Activated T-helper 1 cell treated with anti-CD3 and anti-CD28 coated beads, Interleukin-12 subunit alpha, Interleukin-12 subunit beta, Interleukin-2, Interleukin-4 antibody, amounts not matched to agents 30 ng/mL and 10 ng/mL and 1 ng/mL, durations not matched to agents 14 hours and 24 hours and 36 hours (primary cell): ENCODE measurements at regions not wholly inside any gene's neighbourhood (a gene's known extent, or its start where the extent isn't known, plus 50 kb on each side); places are given as distances from the start of the nearest gene placed in this dataset.

ENCODE experiments used
- DNase-seq: peaks from one replicate; pipeline ENCODE4 v3.0.0; 2021; ENCODE audit warnings: low spot score
- H3K27ac Mint-ChIP-seq: one replicate; pipeline ENCODE4 v1.8.0; 2021; ENCODE audit warnings: mild to moderate bottlenecking, mixed read lengths
- H3K27me3 Mint-ChIP-seq: one replicate; pipeline ENCODE4 v1.8.0; 2022; ENCODE audit warnings: mild to moderate bottlenecking, moderate library complexity, mixed read lengths; ENCODE audit not compliant: insufficient read depth
- H3K36me3 Mint-ChIP-seq: one replicate; pipeline ENCODE4 v1.8.0; 2021; ENCODE audit warnings: low read depth, mixed read lengths
- H3K4me1 Mint-ChIP-seq: one replicate; pipeline ENCODE4 v1.8.0; 2021; ENCODE audit warnings: low read depth, mixed read lengths
- H3K4me3 Mint-ChIP-seq: one replicate; pipeline ENCODE4 v1.8.0; 2021; ENCODE audit warnings: mild to moderate bottlenecking, moderate library complexity, mixed read lengths
- H3K9me3 Mint-ChIP-seq: one replicate; pipeline ENCODE4 v1.8.0; 2021; ENCODE audit warnings: mixed read lengths
- intact Hi-C: fragments of 100-400 bp; cut with micrococcal nuclease; formaldehyde crosslinking; loops from one replicate; pipeline ENCODE4 v1.15.1; 2024

- Mint-ChIP-seq H3K4me1 (no peaks in the 10 kb centered on the region), H3K9me3 (peaks cover 13% of the 10 kb centered on the region), H3K36me3 (no peaks in the 10 kb centered on the region), H3K4me3 (no peak overlapping the region), H3K27ac (no peak overlapping the region), H3K27me3 (no peaks in the 10 kb centered on the region)
- intact Hi-C loops = no loop called here
- DNase-seq = no peak
Observed at GRCh38 chr19:29387586-29387985, 138.2 kb upstream of the VSTM2B start.

DNA sequence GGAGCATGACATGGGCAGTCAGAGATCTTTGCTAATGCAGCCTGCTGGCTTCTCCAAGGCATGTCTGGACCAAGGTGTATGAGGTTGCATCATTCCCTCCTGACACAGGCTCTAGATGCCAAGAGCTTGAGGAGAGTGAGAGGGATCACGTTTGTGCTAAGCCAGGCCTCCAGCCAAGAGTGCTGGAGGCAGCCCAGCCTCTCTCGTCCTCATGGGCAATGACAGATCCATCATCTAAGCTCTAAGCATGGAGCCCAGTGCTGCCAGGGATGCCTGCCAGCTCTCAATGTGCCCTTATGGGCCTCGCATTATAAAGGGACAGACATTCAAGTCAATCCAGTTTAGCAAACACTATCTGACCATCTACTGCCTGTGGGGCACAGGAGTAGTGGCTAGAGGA, 136.3 kb upstream of the VSTM2B start:
- Mint-ChIP-seq H3K4me1 (no peaks in the 10 kb centered on the region), H3K4me3 (no peak overlapping the region), H3K27ac (no peak overlapping the region), H3K36me3 (no peaks in the 10 kb centered on the region), H3K9me3 (peaks cover 13% of the 10 kb centered on the region), H3K27me3 (no peaks in the 10 kb centered on the region)
- DNase-seq = no peak
- intact Hi-C loops = no loop called here

DNA sequence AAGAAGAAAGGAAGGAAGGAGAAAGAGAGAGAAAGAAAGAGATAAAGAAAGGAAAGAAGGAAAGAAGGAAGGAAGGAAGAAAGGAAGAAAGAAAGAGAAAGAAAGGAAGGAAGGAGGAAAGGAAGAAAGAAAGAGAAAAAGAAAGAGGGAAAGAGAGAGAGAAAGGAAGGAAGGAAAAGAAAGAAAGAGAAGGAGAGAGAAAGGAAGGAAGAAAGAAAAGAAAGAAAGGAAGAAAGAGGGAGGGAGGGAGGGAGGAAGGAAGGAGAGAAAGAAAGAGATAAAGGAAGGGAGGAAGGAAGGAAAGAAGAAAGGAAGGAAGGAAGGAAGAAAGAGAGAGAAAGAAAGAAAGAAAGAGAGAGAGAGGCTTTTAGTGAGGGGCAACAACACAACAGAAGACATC, 135.1 kb upstream of the VSTM2B start:
- Mint-ChIP-seq H3K27me3 (no peaks in the 10 kb centered on the region), H3K4me1 (no peaks in the 10 kb centered on the region), H3K27ac (no peak overlapping the region), H3K4me3 (no peak overlapping the region), H3K9me3 (peaks cover 13% of the 10 kb centered on the region), H3K36me3 (no peaks in the 10 kb centered on the region)
- DNase-seq = no peak
- intact Hi-C loops = no loop called here

- DNase-seq = no peak
- H3K36me3 Mint-ChIP-seq = no peaks in the 10 kb centered on the region
- intact Hi-C loops = no loop called here
Observed at GRCh38 chr19:29393915-29394460, 131.8 kb upstream of the VSTM2B start.

GRCh38 chr19:29395111-29395733, 130.6 kb upstream of the VSTM2B start:
- Mint-ChIP-seq H3K36me3 (no peaks in the 10 kb centered on the region), H3K27me3 (peaks cover 2% of the 10 kb centered on the region), H3K4me1 (no peaks in the 10 kb centered on the region), H3K9me3 (peaks cover 9% of the 10 kb centered on the region), H3K4me3 (no peak overlapping the region), H3K27ac (no peak overlapping the region)
- DNase-seq = no peak
- intact Hi-C loops = no loop called here

More at GRCh38 chr19:29393915-29394460, 131.8 kb upstream of the VSTM2B start:
- Mint-ChIP-seq H3K27ac (no peak overlapping the region), H3K4me3 (no peak overlapping the region), H3K4me1 (no peaks in the 10 kb centered on the region), H3K27me3 (peaks cover 2% of the 10 kb centered on the region), H3K9me3 (peaks cover 9% of the 10 kb centered on the region)

DNA sequence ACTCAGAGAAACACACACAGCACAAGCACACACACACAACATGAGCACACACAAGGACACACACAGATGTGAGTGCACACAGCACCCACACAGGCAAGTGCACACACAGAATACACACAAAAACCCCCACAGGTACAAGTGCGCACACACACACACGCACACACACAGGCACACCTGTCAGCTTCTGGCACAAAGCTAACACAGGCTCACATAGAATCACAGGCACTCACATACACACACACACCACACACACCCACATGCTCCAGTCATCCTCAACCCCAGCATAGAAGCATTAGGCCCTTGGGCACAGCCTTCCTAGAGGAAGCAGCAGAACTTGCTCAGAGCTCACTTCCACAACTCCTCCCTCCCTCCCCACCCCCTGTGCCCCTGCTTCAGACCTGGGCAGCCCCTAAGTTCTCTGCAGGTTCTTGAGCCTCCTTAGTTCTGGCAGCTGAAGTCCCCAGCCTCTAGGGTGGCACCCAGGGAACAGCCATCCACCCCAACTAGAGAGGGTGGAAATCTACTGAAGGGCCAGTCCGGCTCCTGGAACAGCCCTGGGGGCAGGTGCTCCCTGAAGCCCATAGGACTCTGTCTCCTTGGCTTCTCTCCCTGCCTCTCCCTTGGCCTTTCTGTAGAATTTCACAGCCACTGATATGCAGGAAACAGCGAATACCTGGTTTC, 129.9 kb upstream of the VSTM2B start:
- Mint-ChIP-seq H3K36me3 (no peaks in the 10 kb centered on the region), H3K27me3 (peaks cover 2% of the 10 kb centered on the region), H3K9me3 (peaks cover 9% of the 10 kb centered on the region), H3K4me1 (no peaks in the 10 kb centered on the region), H3K4me3 (no peak overlapping the region), H3K27ac (no peak overlapping the region)
- DNase-seq = no peak
- intact Hi-C loops = no loop called here

DNA sequence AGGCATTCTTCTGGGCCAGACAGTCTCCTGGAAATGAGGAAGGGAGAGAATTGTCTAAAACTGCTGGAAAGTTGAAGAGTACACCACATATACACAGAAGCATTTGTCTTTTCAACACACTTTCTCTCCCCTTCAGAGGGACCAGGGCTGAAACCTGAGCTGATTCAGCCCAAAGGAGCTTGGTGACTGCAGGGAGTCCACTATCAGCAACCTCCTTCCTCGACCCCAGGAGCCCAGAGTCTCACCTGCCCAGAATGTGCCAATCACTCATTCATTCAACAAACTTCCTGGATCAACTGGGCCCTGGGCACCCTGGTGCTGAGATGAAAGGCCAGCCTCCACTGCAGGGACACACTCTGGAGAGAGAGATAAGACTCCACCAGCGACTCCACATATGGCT, 128.9 kb upstream of the VSTM2B start:
- H3K4me3 Mint-ChIP-seq = no peak overlapping the region
- no peaks in the 10 kb centered on the region for H3K4me1 Mint-ChIP-seq
- H3K9me3 Mint-ChIP-seq = peaks cover under 1% of the 10 kb centered on the region
- no peak for DNase-seq
- H3K36me3 Mint-ChIP-seq = no peaks in the 10 kb centered on the region
- no peak overlapping the region for H3K27ac Mint-ChIP-seq
- H3K27me3 Mint-ChIP-seq = peaks cover 2% of the 10 kb centered on the region
- intact Hi-C loops = no loop called here

DNA sequence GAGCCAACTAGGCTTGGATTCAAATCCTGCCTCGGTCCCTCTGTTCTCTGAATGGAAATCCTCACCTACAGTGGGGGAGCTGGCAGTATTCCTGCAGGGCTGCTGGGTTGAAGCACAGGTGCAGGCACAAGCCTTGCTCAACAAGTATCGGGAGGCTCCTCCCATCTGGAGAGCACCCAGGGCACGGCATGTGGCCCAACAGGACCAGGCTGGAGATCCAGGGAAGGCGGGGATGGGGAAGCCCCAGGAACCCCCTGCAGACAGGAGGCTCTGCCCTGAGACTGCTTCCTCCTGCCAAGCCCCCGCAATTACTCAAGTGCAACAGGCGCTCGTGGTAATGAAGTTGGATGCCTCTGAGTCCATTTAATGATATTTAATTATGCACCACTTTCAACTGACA, 128.0 kb upstream of the VSTM2B start:
- Mint-ChIP-seq H3K4me3 (no peak overlapping the region), H3K27ac (no peak overlapping the region), H3K36me3 (no peaks in the 10 kb centered on the region), H3K9me3 (no peaks in the 10 kb centered on the region), H3K27me3 (peaks cover 2% of the 10 kb centered on the region), H3K4me1 (no peaks in the 10 kb centered on the region)
- DNase-seq = no peak
- intact Hi-C loops = no loop called here

DNA sequence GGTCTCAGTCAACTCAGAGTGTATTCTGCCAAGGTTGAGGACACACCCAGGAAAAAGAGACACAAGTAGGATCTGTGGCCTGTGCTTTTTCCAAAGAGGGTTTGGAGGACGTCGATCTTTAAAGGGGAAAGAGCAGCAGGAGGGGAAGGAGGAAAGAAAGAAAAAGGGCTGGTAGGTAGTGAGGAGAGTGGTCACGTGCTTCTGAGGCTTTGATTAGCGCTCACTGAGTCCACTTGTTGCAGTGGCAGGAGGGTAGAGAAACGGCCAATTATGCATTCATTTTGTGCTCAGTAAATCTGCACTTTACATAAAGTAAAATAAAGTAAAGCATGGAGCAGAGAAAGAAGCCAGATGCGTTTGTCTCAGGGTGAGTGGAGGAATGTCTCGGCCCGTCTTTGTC, 126.0 kb upstream of the VSTM2B start:
- peaks cover 2% of the 10 kb centered on the region for H3K27me3 Mint-ChIP-seq
- no peaks in the 10 kb centered on the region for H3K36me3 Mint-ChIP-seq
- intact Hi-C loops = no loop called here
- H3K4me1 Mint-ChIP-seq = no peaks in the 10 kb centered on the region
- no peak overlapping the region for H3K4me3 Mint-ChIP-seq
- DNase-seq = no peak
- no peak overlapping the region for H3K27ac Mint-ChIP-seq
- H3K9me3 Mint-ChIP-seq = no peaks in the 10 kb centered on the region

GRCh38 chr19:29400917-29401711, 124.7 kb upstream of the VSTM2B start:
- Mint-ChIP-seq H3K4me1 (no peaks in the 10 kb centered on the region), H3K27ac (no peak overlapping the region), H3K4me3 (no peak overlapping the region), H3K36me3 (no peaks in the 10 kb centered on the region), H3K27me3 (peaks cover 2% of the 10 kb centered on the region), H3K9me3 (no peaks in the 10 kb centered on the region)
- DNase-seq = no peak
- intact Hi-C loops = no loop called here

GRCh38 chr19:29401712-29402421, 123.9 kb upstream of the VSTM2B start:
- peaks cover 2% of the 10 kb centered on the region for H3K27me3 Mint-ChIP-seq
- no peak overlapping the region for H3K27ac Mint-ChIP-seq
- H3K36me3 Mint-ChIP-seq = no peaks in the 10 kb centered on the region
- intact Hi-C loops = no loop called here
- no peak overlapping the region for H3K4me3 Mint-ChIP-seq
- no peaks in the 10 kb centered on the region for H3K9me3 Mint-ChIP-seq
- no peak for DNase-seq
- no peaks in the 10 kb centered on the region for H3K4me1 Mint-ChIP-seq

DNA sequence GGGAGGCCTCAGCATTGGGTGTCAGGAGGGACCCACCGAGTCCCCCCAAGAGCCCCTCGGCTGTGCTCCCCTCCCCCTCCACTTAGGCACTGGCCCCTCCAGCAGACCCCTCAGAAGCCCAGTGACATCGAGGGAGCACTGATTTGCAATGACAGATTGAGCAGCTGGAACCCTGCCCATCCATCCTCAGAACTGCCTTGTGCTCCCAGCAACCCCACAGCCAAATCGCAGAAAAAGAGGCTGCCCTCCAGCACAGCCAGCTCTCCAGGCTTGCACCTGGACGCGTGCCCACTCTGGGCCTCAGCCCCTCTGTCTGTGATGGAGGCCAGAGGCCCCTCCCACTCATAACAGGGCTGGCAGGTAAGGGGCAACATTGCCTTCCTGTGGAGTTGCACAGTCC, 123.2 kb upstream of the VSTM2B start:
- intact Hi-C loops = no loop called here
- Mint-ChIP-seq H3K9me3 (no peaks in the 10 kb centered on the region), H3K4me1 (no peaks in the 10 kb centered on the region), H3K4me3 (no peak overlapping the region), H3K27me3 (peaks cover 2% of the 10 kb centered on the region), H3K27ac (no peak overlapping the region), H3K36me3 (no peaks in the 10 kb centered on the region)
- no peak for DNase-seq
